SK-N-SH (cell line): ENCODE measurements at regions not wholly inside any gene's neighbourhood (a gene's known extent, or its start where the extent isn't known, plus 50 kb on each side); places are given as distances from the start of the nearest gene placed in this dataset.

Experiments
- ELF1 ChIP-seq: IDR thresholded peaks from 2 replicates; pipeline ENCODE4 v1.4.0; 2012
- FOXJ3 ChIP-seq: sonication (generic); formaldehyde crosslinking; IDR thresholded peaks from 2 replicates; pipeline ENCODE4 v1.5.1; 2020; ENCODE audit warnings: mild to moderate bottlenecking, missing genetic modification reagents
- GABPA ChIP-seq: IDR thresholded peaks from 2 replicates; pipeline ENCODE4 v1.4.0; 2012; ENCODE audit warnings: low read depth, mild to moderate bottlenecking
- JUND ChIP-seq: IDR thresholded peaks from 2 replicates; pipeline ENCODE4 v1.4.0; 2012
- NFIC ChIP-seq: IDR thresholded peaks from 2 replicates; pipeline ENCODE4 v1.4.0; 2012; ENCODE audit warnings: borderline replicate concordance
- RFX5 ChIP-seq: IDR thresholded peaks from 2 replicates; pipeline ENCODE4 v1.6.1; 2012; ENCODE audit warnings: mild to moderate bottlenecking, improper control_type of control experiment, low read length
- SMC3 ChIP-seq: IDR thresholded peaks from 2 replicates; pipeline ENCODE4 v1.6.1; 2012; ENCODE audit warnings: low read depth, low read length, improper control_type of control experiment
- TAF1 ChIP-seq: IDR thresholded peaks from 2 replicates; pipeline ENCODE4 v1.6.1; 2012; ENCODE audit warnings: low read depth, mild to moderate bottlenecking, low read length, moderate library complexity, borderline replicate concordance
- TEAD4 ChIP-seq: IDR thresholded peaks from 2 replicates; pipeline ENCODE4 v1.4.0; 2012; ENCODE audit warnings: mild to moderate bottlenecking, borderline replicate concordance; ENCODE audit not compliant: insufficient read depth
- YY1 ChIP-seq: IDR thresholded peaks from 2 replicates; pipeline ENCODE4 v1.4.0; 2012; ENCODE audit warnings: low read depth, mild to moderate bottlenecking
- TF ChIP-seq, protein P1 (sequence below): IDR thresholded peaks from 2 replicates; pipeline ENCODE4 v1.6.1; 2012; ENCODE audit warnings: mild to moderate bottlenecking, low read depth, low read length, moderate library complexity
- TF ChIP-seq, protein P2 (sequence below): fragments of 200-600 bp; sonication (generic); IDR thresholded peaks from 2 replicates; pipeline ENCODE4 v1.6.1; 2017; ENCODE audit warnings: antibody characterized with exemption, mild to moderate bottlenecking, moderate library complexity
- TF ChIP-seq, protein P3 (sequence below): IDR thresholded peaks from 2 replicates; pipeline ENCODE4; 2012

DNA sequence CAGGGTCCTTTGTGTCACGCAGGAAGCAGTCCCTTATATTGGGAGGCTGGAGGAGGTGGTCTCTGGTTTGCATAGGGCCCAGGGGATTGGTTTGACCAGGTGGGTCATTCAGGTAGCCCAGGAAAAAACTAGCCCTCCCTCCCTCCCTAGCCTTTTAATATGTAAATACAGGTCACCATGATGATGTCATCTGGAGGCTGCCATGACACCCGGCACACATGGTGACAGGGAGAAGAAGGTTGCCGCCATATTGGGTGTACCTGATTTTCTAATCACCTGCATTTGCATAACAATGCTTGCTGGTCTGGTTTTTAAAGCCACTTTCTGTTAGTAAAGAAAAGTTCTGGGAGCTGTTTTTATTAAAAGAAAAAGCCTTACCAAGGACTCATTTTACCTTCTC lies 791.0 kb upstream of the ADGRL4 start:
- no peak for TF ChIP-seq ELF1
- TF ChIP-seq, protein P1, sequence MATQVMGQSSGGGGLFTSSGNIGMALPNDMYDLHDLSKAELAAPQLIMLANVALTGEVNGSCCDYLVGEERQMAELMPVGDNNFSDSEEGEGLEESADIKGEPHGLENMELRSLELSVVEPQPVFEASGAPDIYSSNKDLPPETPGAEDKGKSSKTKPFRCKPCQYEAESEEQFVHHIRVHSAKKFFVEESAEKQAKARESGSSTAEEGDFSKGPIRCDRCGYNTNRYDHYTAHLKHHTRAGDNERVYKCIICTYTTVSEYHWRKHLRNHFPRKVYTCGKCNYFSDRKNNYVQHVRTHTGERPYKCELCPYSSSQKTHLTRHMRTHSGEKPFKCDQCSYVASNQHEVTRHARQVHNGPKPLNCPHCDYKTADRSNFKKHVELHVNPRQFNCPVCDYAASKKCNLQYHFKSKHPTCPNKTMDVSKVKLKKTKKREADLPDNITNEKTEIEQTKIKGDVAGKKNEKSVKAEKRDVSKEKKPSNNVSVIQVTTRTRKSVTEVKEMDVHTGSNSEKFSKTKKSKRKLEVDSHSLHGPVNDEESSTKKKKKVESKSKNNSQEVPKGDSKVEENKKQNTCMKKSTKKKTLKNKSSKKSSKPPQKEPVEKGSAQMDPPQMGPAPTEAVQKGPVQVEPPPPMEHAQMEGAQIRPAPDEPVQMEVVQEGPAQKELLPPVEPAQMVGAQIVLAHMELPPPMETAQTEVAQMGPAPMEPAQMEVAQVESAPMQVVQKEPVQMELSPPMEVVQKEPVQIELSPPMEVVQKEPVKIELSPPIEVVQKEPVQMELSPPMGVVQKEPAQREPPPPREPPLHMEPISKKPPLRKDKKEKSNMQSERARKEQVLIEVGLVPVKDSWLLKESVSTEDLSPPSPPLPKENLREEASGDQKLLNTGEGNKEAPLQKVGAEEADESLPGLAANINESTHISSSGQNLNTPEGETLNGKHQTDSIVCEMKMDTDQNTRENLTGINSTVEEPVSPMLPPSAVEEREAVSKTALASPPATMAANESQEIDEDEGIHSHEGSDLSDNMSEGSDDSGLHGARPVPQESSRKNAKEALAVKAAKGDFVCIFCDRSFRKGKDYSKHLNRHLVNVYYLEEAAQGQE, result no peak
- TF ChIP-seq, protein P2, sequence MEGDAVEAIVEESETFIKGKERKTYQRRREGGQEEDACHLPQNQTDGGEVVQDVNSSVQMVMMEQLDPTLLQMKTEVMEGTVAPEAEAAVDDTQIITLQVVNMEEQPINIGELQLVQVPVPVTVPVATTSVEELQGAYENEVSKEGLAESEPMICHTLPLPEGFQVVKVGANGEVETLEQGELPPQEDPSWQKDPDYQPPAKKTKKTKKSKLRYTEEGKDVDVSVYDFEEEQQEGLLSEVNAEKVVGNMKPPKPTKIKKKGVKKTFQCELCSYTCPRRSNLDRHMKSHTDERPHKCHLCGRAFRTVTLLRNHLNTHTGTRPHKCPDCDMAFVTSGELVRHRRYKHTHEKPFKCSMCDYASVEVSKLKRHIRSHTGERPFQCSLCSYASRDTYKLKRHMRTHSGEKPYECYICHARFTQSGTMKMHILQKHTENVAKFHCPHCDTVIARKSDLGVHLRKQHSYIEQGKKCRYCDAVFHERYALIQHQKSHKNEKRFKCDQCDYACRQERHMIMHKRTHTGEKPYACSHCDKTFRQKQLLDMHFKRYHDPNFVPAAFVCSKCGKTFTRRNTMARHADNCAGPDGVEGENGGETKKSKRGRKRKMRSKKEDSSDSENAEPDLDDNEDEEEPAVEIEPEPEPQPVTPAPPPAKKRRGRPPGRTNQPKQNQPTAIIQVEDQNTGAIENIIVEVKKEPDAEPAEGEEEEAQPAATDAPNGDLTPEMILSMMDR, result no peak
- no peak for TF ChIP-seq GABPA
- no peak for TF ChIP-seq NFIC
- no peak for TF ChIP-seq YY1
- TF ChIP-seq TAF1, result no peak
- TF ChIP-seq JUND, result no peak
- TF ChIP-seq RFX5, result no peak
- TF ChIP-seq SMC3, result no peak
- no peak for TF ChIP-seq FOXJ3 (CRISPR knock-in tag)
- TF ChIP-seq TEAD4, result no peak
- TF ChIP-seq, protein P3, sequence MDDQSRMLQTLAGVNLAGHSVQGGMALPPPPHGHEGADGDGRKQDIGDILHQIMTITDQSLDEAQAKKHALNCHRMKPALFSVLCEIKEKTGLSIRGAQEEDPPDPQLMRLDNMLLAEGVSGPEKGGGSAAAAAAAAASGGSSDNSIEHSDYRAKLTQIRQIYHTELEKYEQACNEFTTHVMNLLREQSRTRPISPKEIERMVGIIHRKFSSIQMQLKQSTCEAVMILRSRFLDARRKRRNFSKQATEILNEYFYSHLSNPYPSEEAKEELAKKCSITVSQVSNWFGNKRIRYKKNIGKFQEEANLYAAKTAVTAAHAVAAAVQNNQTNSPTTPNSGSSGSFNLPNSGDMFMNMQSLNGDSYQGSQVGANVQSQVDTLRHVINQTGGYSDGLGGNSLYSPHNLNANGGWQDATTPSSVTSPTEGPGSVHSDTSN, result no peak
